ENCODE measurements at regions not wholly inside any gene's neighbourhood (a gene's known extent, or its start where the extent isn't known, plus 50 kb on each side); places are given as distances from the start of the nearest gene placed in this dataset.

DNA sequence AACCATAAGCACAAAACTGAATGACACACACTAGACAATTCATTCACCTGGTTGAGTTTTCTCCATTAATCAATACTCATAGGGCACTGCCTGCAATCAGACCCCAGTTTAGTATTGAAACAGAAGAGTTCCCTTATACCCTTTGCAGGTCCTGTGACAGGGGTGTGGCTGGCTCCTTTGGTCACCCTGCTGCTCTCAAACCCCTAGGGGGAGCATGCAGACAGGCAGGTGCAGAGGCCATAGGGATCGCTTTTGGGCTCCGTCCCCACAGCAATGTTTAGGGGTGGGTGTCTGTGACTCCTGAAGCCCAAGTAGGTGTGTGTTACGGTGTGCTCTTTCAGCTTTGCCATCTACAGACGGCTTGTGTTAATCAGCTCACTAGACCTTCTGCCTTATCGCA is 210.4 kb downstream of the CENPW start:
- DNase-seq = no peak
- in situ Hi-C loops (cut with MboI; ENCODE audit: low sequenced_read_pairs) = no loop called here
- H2AK9ac ChIP-seq (replicated peaks; ENCODE audit: low read depth, low read length, poor library complexity) = no peak overlapping the region
- H3K27ac ChIP-seq (ENCODE audit: insufficient read depth, low read length) = no peak overlapping the region
- H3K9me1 ChIP-seq (ENCODE audit: insufficient read depth, low read length) = no peaks in the 10 kb centered on the region
- intact Hi-C loops (cut with micrococcal nuclease) = no loop called here
- H3K27me3 ChIP-seq (ENCODE audit: control insufficient read depth, insufficient read depth, low read length) = no peaks in the 10 kb centered on the region
- WGBS, 2 experiments (ENCODE audit: extremely low coverage in 2 of 2, insufficient read length in 1 of 2) = no CpG with 5 or more reads among the region's 5 CpGs
- no peak overlapping the region for H3K4me2 ChIP-seq (ENCODE audit: low read depth, low read length)
- ATAC-seq (ENCODE audit: low read depth) = no peak
- H4K5ac ChIP-seq (ENCODE audit: low read depth, low read length) = no peak overlapping the region
- ChIA-PET POLR2A (ENCODE audit: unreplicated experiment) (no interaction called here), CTCF (no interaction called here)
- H2AFZ ChIP-seq (replicated peaks; ENCODE audit: low read length, poor library complexity) = no peak overlapping the region
- H3K4ac ChIP-seq (ENCODE audit: low read depth, low read length) = no peak overlapping the region
- H4K8ac ChIP-seq (ENCODE audit: low read depth in 2 of 2, low read length in 2 of 2) = no peak overlapping the region
- no peak overlapping the region for H3K23ac ChIP-seq (ENCODE audit: low read depth, low read length)
- H3K9me3 ChIP-seq (ENCODE audit: control insufficient read depth, insufficient read depth, low read length) = no peaks in the 10 kb centered on the region
- no peak overlapping the region for H2BK120ac ChIP-seq (ENCODE audit: low read depth, low read length)
- H2AK5ac ChIP-seq (ENCODE audit: low read depth, low read length) = no peak overlapping the region
- no peak overlapping the region for H4K91ac ChIP-seq (ENCODE audit: insufficient read depth, low read depth, low read length)
- no peak overlapping the region for H3K4me3 ChIP-seq (ENCODE audit: insufficient read depth, low read depth, low read length)
- no peak for TF ChIP-seq BHLHE40 (IDR thresholded peaks at IDR 0.05; ENCODE audit: low read depth, low read length)
- H3K56ac ChIP-seq (ENCODE audit: extremely low read depth, insufficient read depth, low read length) = no peak overlapping the region
- H2BK20ac ChIP-seq (ENCODE audit: low read depth, low read length) = no peak overlapping the region
- no peak overlapping the region for H2BK15ac ChIP-seq (ENCODE audit: low read depth, low read length)
- no TSS peak for BruUV-seq (replicated peaks)
- no peak overlapping the region for H3K18ac ChIP-seq (ENCODE audit: low read depth, low read length)
- H2BK5ac ChIP-seq (ENCODE audit: low read depth, low read length, poor library complexity, severe bottlenecking) = no peak overlapping the region
- no peaks in the 10 kb centered on the region for H3K36me3 ChIP-seq (ENCODE audit: control insufficient read depth, insufficient read depth, low read length)
- H3K4me1 ChIP-seq (ENCODE audit: control insufficient read depth, insufficient read depth, low read length) = no peaks in the 10 kb centered on the region
- H3K9ac ChIP-seq (ENCODE audit: low read depth, low read length) = no peak overlapping the region
- dilution Hi-C loops (cut with HindIII; ENCODE audit: low sequenced_read_pairs, unreplicated experiment) = no loop called here
- H4K20me1 ChIP-seq (ENCODE audit: insufficient read depth, low read length) = no peaks in the 10 kb centered on the region
- no peaks in the 10 kb centered on the region for H3K79me1 ChIP-seq (ENCODE audit: low read depth in 1 of 2, low read length in 2 of 2)
- H3K14ac ChIP-seq (replicated peaks; ENCODE audit: low read depth, low read length) = no peak overlapping the region
